Uterus (tissue), 2 donors: ENCODE measurements at regions not wholly inside any gene's neighbourhood (a gene's known extent, or its start where the extent isn't known, plus 50 kb on each side); places are given as distances from the start of the nearest gene placed in this dataset.

Experiments used
- POLR2A ChIP-seq, 2 donors: fragments of 450-650 bp; IDR thresholded peaks; one replicate each; pipeline ENCODE4 v1.6.1; 2016; ENCODE audit warnings: antibody characterized with exemption in 2 of 2, mild to moderate bottlenecking in 1 of 2, moderate library complexity in 1 of 2
- TF ChIP-seq, protein P1 (sequence below), 4 experiments: fragments of 200-600 bp in 2 of 4; fragments of 450-650 bp in 2 of 4; sonication (generic) in 2 of 4; IDR thresholded peaks; one replicate each; pipeline ENCODE4 v1.5.1; 2016 to 2019; ENCODE audit warnings: antibody characterized with exemption in 4 of 4, mild to moderate bottlenecking in 2 of 4, moderate library complexity in 1 of 4

DNA sequence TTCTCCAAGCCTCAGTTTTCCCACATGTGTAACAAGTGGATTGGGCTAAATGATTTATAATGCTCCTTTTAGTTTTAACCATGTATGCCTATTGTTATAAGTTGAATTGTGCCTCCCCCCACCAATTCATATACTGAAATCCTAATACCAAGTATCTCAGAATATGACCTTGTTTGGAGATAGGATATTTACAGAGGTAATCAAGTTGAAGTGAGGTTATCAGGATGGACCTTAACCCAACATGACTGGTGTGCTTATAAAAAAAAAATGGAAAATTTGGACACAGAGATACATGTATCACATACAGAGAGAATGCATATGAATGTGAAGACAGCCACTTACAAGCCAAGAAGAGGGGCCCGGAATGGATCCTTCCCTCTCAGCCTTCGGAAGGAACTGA is 117.9 kb upstream of the HABP2 start:
- no peak for TF ChIP-seq POLR2A (IDR thresholded peaks at IDR 0.05)
- TF ChIP-seq, protein P1, sequence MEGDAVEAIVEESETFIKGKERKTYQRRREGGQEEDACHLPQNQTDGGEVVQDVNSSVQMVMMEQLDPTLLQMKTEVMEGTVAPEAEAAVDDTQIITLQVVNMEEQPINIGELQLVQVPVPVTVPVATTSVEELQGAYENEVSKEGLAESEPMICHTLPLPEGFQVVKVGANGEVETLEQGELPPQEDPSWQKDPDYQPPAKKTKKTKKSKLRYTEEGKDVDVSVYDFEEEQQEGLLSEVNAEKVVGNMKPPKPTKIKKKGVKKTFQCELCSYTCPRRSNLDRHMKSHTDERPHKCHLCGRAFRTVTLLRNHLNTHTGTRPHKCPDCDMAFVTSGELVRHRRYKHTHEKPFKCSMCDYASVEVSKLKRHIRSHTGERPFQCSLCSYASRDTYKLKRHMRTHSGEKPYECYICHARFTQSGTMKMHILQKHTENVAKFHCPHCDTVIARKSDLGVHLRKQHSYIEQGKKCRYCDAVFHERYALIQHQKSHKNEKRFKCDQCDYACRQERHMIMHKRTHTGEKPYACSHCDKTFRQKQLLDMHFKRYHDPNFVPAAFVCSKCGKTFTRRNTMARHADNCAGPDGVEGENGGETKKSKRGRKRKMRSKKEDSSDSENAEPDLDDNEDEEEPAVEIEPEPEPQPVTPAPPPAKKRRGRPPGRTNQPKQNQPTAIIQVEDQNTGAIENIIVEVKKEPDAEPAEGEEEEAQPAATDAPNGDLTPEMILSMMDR (IDR thresholded peaks at IDR 0.05), result no peak
